ENCODE measurements at regions not wholly inside any gene's neighbourhood (a gene's known extent, or its start where the extent isn't known, plus 50 kb on each side); places are given as distances from the start of the nearest gene placed in this dataset.

DNA sequence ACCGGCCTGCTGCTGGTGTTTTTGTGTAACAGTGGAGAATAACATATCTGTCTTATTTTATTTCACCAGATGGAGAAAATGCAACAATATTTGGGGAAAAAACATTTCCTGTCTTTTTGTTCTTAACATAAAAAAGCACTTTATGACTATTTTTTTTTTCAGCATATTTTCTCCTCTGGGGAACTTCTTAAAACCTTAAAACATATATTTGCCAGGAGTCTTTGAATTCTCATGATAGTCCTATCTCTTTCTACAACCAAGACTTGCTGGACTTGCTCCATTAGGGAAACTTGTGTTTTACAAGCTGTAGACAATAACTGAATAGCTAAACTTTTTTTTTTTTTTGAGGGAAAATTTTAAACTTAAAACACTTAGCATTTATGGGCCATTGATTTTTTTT, 98.6 kb upstream of the PRDM1 start:
- TF ChIP-seq, protein P1, sequence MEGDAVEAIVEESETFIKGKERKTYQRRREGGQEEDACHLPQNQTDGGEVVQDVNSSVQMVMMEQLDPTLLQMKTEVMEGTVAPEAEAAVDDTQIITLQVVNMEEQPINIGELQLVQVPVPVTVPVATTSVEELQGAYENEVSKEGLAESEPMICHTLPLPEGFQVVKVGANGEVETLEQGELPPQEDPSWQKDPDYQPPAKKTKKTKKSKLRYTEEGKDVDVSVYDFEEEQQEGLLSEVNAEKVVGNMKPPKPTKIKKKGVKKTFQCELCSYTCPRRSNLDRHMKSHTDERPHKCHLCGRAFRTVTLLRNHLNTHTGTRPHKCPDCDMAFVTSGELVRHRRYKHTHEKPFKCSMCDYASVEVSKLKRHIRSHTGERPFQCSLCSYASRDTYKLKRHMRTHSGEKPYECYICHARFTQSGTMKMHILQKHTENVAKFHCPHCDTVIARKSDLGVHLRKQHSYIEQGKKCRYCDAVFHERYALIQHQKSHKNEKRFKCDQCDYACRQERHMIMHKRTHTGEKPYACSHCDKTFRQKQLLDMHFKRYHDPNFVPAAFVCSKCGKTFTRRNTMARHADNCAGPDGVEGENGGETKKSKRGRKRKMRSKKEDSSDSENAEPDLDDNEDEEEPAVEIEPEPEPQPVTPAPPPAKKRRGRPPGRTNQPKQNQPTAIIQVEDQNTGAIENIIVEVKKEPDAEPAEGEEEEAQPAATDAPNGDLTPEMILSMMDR (conservative IDR thresholded peaks at IDR 0.05; ENCODE audit: low read length), result no peak
- TF ChIP-seq EZH2phosphoT487 (IDR thresholded peaks at IDR 0.05; ENCODE audit: borderline replicate concordance, low read depth, low read length), result no peak

Measured in OCI-LY7 (cell line).